Brain pericyte (primary cell): ENCODE measurements at regions not wholly inside any gene's neighbourhood (a gene's known extent, or its start where the extent isn't known, plus 50 kb on each side); places are given as distances from the start of the nearest gene placed in this dataset.

Experiments
- DNase-seq: peaks from one replicate; pipeline ENCODE4 v3.0.0-alpha.2; 2012; ENCODE audit warnings: low read depth, low spot score

GRCh38 chr15:29425864-29426263 lies 156.2 kb upstream of the NSMCE3 start:
- no peak for DNase-seq

DNA sequence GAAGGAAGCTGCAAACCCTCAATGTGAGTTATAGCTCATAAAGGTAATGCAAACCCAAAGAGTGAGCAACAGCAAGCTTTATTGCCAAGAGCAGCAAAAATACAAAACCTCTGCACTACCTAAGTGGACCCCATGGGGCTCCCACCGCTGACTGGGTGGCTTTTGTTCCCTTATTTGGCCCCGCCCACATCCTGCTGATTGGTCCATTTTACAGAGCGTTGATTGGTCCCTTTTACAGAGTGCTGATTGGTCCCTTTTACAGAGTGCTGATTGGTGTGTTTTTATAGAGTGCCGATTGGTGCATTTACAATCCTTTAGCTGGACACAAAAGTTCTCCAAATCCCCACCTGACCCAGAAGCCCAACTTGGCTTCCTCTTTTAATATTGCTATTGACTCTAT lies 154.5 kb upstream of the NSMCE3 start:
- no peak for DNase-seq

DNA sequence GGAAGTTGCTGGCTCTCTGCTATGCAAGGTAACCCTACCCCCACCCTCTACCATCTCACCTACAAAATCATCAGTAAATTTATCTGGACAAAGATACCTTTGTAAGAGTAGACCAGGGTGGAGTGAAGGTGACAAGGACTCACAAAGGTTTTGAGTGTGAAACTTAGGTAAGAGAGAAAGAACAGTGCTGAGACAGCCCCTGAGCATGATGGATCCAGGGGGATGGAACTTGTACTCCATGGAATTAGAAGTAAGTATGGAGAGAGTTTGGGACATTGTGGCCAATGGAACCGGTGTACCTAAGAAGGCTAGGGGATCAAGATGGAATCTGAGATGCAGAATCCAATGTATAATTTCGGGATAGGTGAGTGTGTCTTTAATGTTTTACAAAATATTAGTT lies 153.0 kb upstream of the NSMCE3 start:
- DNase-seq, result no peak

DNA sequence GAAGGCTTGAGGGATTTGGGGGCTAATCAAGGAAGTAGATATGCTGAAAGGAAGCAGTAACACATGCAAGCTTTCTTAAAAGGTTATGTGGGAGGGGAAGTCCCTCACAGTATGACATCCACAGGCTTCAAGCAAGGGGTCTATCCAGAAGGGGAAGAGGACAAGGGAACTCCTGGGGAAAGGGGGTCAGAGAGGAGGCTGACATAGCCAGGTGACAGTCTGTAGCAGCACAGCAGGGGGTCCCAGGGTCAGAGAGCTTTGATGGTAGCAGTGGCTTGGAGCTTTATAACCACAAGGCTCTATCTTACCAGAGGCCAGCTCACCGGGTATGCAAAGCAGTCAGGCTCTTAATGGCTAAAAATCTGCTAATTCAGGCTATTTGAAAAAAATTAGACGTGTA lies 150.6 kb upstream of the NSMCE3 start:
- DNase-seq, result no peak

GRCh38 chr15:29418931-29419330 lies 149.3 kb upstream of the NSMCE3 start:
- DNase-seq, result no peak

- DNase-seq, result no peak
These were observed 148.6 kb upstream of the NSMCE3 start for GRCh38 chr15:29418178-29418577.

DNA sequence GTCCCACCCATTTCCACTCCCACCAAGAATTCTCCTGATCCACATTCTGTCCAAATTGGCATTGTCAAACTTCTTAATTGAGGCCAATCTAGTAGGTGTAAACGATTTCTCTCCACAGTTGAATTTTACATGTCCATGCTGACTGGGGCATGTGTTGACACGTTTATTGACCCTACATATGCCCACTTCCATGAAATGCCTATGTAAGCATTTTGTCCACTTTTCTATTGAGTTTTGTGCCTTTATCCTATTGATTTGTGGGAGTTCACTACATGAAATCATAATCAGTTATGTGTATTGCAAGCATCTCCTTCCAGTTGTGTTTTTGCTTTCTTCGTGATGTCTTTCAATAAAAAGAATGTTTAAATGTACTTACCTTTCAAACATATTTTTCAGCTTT lies 141.7 kb upstream of the NSMCE3 start:
- no peak for DNase-seq

- no peak for DNase-seq
These were observed 140.7 kb upstream of the NSMCE3 start for GRCh38 chr15:29410338-29410737.

GRCh38 chr15:29409890-29410289 lies 140.3 kb upstream of the NSMCE3 start:
- no peak for DNase-seq

DNA sequence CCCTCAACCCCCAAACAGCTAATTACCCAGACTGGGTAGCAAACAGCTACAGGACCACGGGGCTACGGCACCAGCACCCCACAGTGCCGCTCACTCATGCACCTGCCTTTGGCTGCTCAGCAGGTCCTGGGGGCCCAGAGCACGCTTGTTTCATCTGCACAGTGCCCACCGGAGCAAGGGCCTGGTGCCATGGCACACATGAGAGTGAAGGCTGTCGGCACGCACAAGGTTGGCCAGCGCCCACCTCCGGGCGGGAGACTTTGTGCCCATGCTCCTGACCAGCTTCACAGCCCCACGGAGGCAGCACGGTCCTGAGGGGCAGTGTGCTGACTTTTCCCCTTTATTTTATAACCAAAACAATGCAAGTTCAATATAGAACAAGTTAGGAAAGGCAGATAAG lies 135.9 kb upstream of the NSMCE3 start:
- DNase-seq, result no peak

DNA sequence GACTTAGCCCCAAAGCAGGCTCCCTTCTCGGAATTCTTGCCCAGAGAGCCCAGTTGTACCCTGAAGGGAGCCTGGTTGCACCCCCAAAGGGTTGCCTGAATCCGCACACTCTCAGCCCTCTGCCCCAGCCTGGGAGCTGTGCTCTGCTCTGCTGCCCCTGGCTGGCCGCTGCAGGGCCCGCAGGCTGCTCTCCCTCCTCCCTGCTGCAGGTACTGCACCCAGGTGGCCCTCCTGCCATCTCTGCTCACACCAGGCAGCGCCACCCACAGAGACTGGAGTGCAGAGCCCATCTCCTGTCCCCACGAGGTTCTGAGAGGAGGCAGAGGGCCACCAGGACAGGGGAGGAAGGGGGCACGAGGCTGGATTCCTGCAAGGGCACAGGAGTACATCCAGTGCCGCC lies 134.2 kb upstream of the NSMCE3 start:
- DNase-seq, result no peak

DNA sequence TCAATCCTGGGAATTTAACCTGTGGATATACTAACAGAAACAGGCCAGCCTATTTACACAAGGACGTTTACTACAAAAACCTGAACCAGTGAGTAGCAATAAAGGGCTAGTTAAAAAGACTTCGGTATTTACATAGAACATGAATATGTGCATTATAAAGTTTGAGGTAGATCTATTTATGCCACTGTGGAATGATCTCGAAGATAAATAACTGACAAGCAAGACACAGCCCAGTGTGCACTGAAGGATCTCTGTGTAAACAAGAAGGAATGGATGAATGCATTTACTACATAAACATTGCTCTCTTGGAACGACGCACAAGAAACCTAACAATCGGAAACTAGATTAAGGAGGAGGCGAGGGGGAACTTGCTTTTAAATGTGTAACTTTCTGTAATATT lies 132.0 kb upstream of the NSMCE3 start:
- no peak for DNase-seq

DNA sequence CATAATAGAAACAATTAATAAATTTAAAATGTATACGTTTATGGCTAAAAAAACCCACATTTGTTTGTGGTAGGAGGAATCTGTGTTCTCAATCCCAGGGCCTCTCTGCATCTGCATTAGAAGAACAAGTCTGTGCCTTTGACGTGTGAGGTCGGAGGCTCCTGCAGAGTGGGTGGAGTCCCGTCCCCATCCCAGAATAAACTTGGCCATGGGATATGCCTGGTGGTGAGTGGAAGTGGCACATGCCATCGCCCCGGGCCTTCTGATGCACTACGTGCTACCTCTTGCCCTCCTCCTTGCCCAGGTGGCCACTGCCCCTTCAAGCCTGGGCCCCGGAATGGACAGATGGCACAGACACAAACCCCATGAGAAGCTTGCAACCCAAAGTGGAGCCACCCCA lies 131.1 kb upstream of the NSMCE3 start:
- DNase-seq, result no peak

DNA sequence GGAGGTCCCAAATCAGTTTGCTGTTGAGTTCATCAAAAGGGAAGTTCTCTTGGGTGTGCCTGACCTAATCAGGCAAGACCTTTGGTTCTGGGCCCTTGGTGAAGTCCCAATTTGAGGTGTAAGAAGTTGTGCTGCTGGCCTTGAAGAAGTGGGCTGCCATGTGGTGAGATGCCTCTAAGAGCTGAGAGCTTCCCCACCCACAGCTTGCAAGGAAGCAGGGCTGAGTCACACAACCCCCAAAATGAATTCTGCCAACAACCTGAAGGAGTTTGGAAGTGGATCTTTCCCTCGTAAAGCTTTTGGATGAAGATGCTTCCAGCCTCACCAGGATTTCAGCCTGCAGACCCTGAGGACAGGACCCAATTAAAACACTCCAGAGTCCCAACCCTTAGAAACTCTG lies 129.3 kb upstream of the NSMCE3 start:
- no peak for DNase-seq

- DNase-seq, result no peak
These were observed 126.7 kb upstream of the NSMCE3 start for GRCh38 chr15:29396176-29396811.

DNA sequence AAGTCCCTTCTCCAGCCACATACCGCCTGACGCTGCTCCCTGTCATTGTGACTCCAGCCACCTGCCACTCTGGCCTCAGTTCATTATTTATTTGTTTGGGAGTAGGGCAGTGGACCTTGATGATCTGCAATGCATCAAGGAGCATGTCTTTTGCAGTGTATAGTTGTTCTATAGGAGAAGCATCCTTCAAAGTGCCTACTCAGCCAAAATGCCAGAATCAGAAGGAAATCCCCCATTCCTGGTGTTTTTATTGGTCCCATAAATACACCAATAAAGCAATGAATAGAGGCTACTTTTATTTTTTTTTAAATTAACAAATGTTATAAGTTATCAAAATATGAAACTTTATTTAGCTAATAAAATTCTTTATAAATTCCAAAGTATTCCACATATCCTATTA lies 123.8 kb upstream of the NSMCE3 start:
- no peak for DNase-seq

- DNase-seq, result no peak
These were observed 122.7 kb upstream of the NSMCE3 start for GRCh38 chr15:29392358-29392757.

DNA sequence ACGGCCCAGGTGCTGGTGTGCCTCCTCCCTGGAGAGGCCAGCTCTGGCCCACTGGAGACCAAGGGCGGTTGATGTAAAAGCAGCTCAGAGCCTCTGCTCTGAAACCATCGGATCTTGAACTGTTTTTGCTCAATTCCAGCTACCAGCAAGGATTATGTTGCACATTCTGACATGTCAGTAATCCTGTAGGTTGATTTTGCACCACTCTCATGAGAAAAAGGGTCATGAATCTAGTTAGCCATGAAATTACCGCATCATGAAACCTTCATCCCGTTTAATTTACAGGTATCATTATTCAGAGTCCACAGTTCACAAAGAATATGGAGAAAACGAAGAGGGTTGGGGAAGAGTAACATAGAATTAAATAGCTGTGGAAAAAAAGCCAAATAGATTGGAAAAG lies 120.4 kb upstream of the NSMCE3 start:
- no peak for DNase-seq

DNA sequence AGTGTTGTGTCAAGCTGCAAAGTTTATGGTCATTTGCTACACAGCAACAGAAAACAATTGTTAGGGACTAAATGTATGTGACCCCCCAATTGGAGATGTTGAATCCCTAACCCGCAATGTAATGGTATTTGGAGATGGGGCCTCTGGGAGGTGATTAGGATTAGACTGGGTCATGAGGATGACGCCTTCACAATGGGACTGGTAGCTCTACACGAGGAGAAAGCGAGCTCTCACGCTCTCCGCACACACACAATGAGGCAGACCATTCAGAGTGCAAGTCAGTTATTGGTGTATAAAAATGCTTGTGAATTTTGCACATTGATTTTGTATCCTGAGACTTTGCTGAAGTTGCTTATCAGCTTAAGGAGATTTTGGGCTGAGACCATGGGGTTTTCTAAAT lies 116.9 kb upstream of the NSMCE3 start:
- DNase-seq, result no peak

DNA sequence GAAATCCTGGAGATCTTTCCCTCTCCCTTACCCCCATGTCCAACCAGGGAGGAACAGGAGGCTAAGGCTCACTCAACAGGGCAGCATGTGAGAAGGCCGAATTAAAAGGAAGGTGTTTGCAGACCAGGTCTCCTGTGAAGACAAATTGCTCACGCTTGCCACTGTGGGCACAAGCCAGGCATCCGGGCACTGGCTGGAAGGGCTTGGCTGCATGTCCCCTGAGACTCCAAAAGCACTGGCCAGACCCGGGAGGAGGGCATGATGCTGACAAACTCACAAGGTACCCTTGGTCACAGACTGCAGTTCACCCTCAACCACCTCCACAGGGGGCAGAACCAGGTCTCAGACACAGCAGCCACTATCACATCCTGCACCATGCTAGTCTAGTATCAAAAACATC lies 113.7 kb upstream of the NSMCE3 start:
- no peak for DNase-seq

DNA sequence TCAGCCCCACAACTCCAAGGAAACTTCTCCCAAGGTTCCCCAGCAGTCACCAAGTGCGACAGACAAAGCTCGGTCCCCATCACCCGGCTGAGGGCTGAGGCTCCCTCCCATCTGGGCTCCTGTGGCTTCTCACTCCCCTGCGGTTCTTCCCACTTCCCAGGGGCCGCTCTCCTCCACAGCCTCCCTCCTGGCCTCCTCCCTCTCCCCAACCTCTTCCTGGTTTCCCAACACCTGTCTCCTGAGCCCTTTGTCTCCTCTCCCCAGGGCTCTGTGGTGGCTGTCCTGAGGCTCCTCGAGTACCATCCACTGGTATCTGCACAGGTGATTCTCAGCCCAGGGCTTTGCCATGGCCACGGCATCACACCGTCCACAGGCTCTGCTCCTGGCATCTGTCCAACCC lies 113.2 kb upstream of the NSMCE3 start:
- DNase-seq, result no peak

DNA sequence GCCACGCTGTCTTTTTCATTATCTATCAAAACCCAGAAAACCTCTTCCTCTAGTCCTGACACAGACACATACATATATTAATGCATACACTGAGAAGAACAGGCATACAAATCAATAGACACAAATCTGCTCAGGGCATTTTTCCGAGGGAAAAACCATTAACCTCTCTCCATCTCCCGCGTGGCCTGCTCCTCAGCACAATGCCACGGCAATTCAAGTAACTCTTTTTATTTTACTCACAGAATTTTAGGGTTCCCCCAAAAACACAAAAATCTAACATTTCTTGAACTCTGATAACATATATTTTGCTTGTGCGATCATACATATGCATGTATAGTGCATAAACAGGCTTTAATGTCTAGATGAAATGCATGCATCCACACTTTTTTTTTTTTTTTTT lies 110.8 kb upstream of the NSMCE3 start:
- no peak for DNase-seq

- no peak for DNase-seq
These were observed 110.0 kb upstream of the NSMCE3 start for GRCh38 chr15:29379647-29380046.

GRCh38 chr15:29377161-29377560 lies 107.5 kb upstream of the NSMCE3 start:
- DNase-seq, result no peak
